ENCODE measurements at regions not wholly inside any gene's neighbourhood (a gene's known extent, or its start where the extent isn't known, plus 50 kb on each side); places are given as distances from the start of the nearest gene placed in this dataset.
A peak's percentile ranks its signal among the peaks of the same experiment; 100 is the strongest.

- no peak for DNase-seq
Measured at GRCh38 chr10:21315645-21316220, 209.7 kb downstream of the SKIDA1 start.

- DNase-seq, result no peak
Measured at GRCh38 chr10:21314906-21315644, 210.4 kb downstream of the SKIDA1 start.

GRCh38 chr10:21314111-21314626, 211.3 kb downstream of the SKIDA1 start:
- no peak for DNase-seq

GRCh38 chr10:21313691-21314090, 211.8 kb downstream of the SKIDA1 start:
- no peak for DNase-seq

- no peak for DNase-seq
Measured at GRCh38 chr10:21311426-21311825, 214.1 kb downstream of the SKIDA1 start.

GRCh38 chr10:21309427-21309826, 216.1 kb downstream of the SKIDA1 start:
- no peak for DNase-seq

GRCh38 chr10:21308946-21309345, 216.5 kb downstream of the SKIDA1 start:
- DNase-seq, result no peak

- DNase-seq, result no peak
Measured at GRCh38 chr10:21308018-21308417, 217.5 kb downstream of the SKIDA1 start.

GRCh38 chr10:21304608-21305007, 220.9 kb downstream of the SKIDA1 start:
- DNase-seq, result no peak

- no peak for DNase-seq
Measured at GRCh38 chr10:21304198-21304597, 221.3 kb downstream of the SKIDA1 start.

GRCh38 chr10:21300551-21300950, 224.9 kb downstream of the SKIDA1 start:
- no peak for DNase-seq

GRCh38 chr10:21299330-21299729, 226.2 kb downstream of the SKIDA1 start:
- DNase-seq, result no peak

GRCh38 chr10:21298701-21299100, 226.8 kb downstream of the SKIDA1 start:
- DNase-seq, result no peak

GRCh38 chr10:21297603-21298383, 227.7 kb downstream of the SKIDA1 start:
- no peak for DNase-seq

- DNase-seq, result no peak
Measured at GRCh38 chr10:21296575-21297355, 228.7 kb downstream of the SKIDA1 start.

- DNase-seq, result no peak
Measured at GRCh38 chr10:21293518-21294356, 231.7 kb downstream of the SKIDA1 start.

GRCh38 chr10:21292763-21293517, 232.5 kb downstream of the SKIDA1 start:
- peak; percentile 51 for DNase-seq

GRCh38 chr10:21290499-21291160, 234.9 kb downstream of the SKIDA1 start:
- no peak for DNase-seq

GRCh38 chr10:21289961-21290360, 235.5 kb downstream of the SKIDA1 start:
- no peak for DNase-seq

GRCh38 chr10:21289271-21289670, 236.2 kb downstream of the SKIDA1 start:
- DNase-seq, result no peak

Measured in NCI-H446 treated with DMSO at 0.1 percent for 48 hours (cell line).